Cardiac fibroblast (primary cell): ENCODE measurements at regions not wholly inside any gene's neighbourhood (a gene's known extent, or its start where the extent isn't known, plus 50 kb on each side); places are given as distances from the start of the nearest gene placed in this dataset.
"Not testable (repeated sequence)": the region's sequence is repeated elsewhere in the genome, so short reads cannot be mapped to it uniquely, and the experiment has no call there.

ENCODE experiments used
- DNase-seq, 2 donors: peaks; one replicate each; pipeline versions ENCODE4 v3.0.0 to v3.0.0-alpha.2; 2010; ENCODE audit warnings: low read depth in 2 of 2
- H3K4me3 ChIP-seq, 2 donors: replicated peaks in 1 of 2; 1 replicate in 1 of 2; 2 replicates in 1 of 2; pipeline ENCODE4 v1.5.1; 2011; ENCODE audit warnings: low read depth in 2 of 2, low read length in 2 of 2, mild to moderate bottlenecking in 2 of 2, moderate library complexity in 1 of 2
- CTCF ChIP-seq: IDR thresholded peaks from one replicate; pipeline ENCODE4 v1.5.1; 2011; ENCODE audit warnings: low read depth, mild to moderate bottlenecking, low read length, inconsistent platforms

DNA sequence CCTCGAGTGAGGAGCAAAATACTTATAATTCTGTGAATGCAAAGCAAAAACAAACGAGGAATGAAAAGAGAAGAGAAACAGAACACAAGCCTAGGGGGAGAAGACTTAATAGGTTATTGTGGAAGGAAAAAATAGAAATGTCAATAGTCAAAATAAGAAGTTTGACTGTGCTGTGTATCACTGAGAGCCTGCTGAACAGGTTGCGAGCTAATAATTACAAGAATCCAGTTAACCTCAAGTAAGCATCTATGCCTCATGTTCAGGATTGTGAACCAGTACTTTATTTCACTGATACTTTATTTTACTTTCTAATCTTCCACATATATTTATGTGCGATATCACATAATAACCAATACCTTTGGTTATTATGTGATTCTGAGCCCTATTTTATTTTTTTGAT is 316.7 kb downstream of the OTUD1 start:
- no peak overlapping the region for H3K4me3 ChIP-seq
- no peak for TF ChIP-seq CTCF
- no peak for DNase-seq

GRCh38 chr10:23768281-23768680 is 329.4 kb downstream of the OTUD1 start:
- H3K4me3 ChIP-seq: no peak overlapping the region
- TF ChIP-seq CTCF: no peak
- no peak for DNase-seq

GRCh38 chr10:23777153-23777552 is 338.3 kb downstream of the OTUD1 start:
- TF ChIP-seq CTCF: no peak

GRCh38 chr10:23779301-23779700 is 340.4 kb downstream of the OTUD1 start:
- H3K4me3 ChIP-seq: no peak overlapping the region
- DNase-seq: no peak
- no peak for TF ChIP-seq CTCF

More at GRCh38 chr10:23777153-23777552, 338.3 kb downstream of the OTUD1 start:
- no peak overlapping the region for H3K4me3 ChIP-seq
- DNase-seq: no peak

DNA sequence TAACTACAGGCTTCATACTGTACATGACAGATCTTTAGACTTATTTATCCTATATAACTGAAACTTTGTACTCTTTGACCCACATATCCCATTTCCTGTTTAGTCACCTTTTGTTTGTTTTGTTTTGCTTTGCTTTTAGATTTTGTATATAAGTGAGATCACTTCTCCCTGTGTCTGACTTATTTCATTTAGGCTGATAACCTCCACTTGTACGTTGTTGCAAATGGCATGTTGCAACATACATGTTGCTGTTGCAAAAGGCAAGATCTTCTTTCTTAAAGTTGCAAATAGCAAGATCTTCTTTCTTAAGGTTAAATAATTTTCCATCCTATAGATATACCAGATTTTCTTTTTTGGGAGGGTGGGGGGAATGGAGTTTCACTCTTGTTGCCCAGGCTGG is 341.5 kb downstream of the OTUD1 start:
- DNase-seq: no peak
- H3K4me3 ChIP-seq: no peak overlapping the region
- no peak for TF ChIP-seq CTCF

- H3K4me3 ChIP-seq: no peak overlapping the region
- no peak for TF ChIP-seq CTCF
- DNase-seq: no peak
Observed at GRCh38 chr10:23786594-23786993, 347.7 kb downstream of the OTUD1 start.

GRCh38 chr10:23793577-23793976 is 354.7 kb downstream of the OTUD1 start:
- no peak overlapping the region for H3K4me3 ChIP-seq
- no peak for DNase-seq
- no peak for TF ChIP-seq CTCF

- DNase-seq, H3K4me3 ChIP-seq: not testable (repeated sequence)
Observed at GRCh38 chr10:23797452-23797851, 358.6 kb downstream of the OTUD1 start.
